Panc1 (cell line): ENCODE measurements at regions not wholly inside any gene's neighbourhood (a gene's known extent, or its start where the extent isn't known, plus 50 kb on each side); places are given as distances from the start of the nearest gene placed in this dataset.

ENCODE experiments used
- ATAC-seq: fragments of 200-7000 bp; cut with Tn5 transposase; 2 replicates; pipeline ENCODE4 v1.9.1; 2020; ENCODE audit warnings: mild to moderate bottlenecking, moderate library complexity
- BruUV-seq: library from RNA; stranded (reverse); fragments of 400-500 nt; replicated peaks from 2 replicates; lab custom pipeline; 2021; lab: Mats Ljungman, UMichigan
- CTCF ChIA-PET: fragments of 300-600 bp; sonication (Branson Sonifier 250); formaldehyde crosslinking; loops from one replicate; lab custom pipeline; 2022; ENCODE audit warnings: antibody characterized with exemption; lab: Charles Lee
- POLR2A ChIA-PET: fragments of 300-600 bp; sonication (Branson Sonifier 250); formaldehyde crosslinking; loops from one replicate; lab custom pipeline; 2022; ENCODE audit warnings: antibody characterized with exemption; lab: Charles Lee
- DNase-seq: peaks from one replicate; pipeline ENCODE4 v3.0.0-alpha.2; 2010; ENCODE audit warnings: low read depth, low spot score
- H3K27ac ChIP-seq: 2 replicates; pipeline ENCODE4 v1.5.1; 2011; ENCODE audit warnings: mild to moderate bottlenecking, low read length, inconsistent platforms
- H3K27me3 ChIP-seq: fragments of 200-500 bp; sonication (Bioruptor generic); 2 replicates; pipeline ENCODE4 v1.6.0; 2014; ENCODE audit warnings: low read length, inconsistent platforms; ENCODE audit not compliant: control insufficient read depth, insufficient read depth
- H3K36me3 ChIP-seq: fragments of 200-500 bp; sonication (Bioruptor generic); 2 replicates; pipeline ENCODE4 v1.5.1; 2014; ENCODE audit warnings: inconsistent platforms, mild to moderate bottlenecking, low read length, moderate library complexity; ENCODE audit not compliant: control insufficient read depth, insufficient read depth
- H3K4me1 ChIP-seq: 2 replicates; pipeline ENCODE4 v1.5.1; 2011; ENCODE audit warnings: inconsistent platforms, mild to moderate bottlenecking, low read length, moderate library complexity; ENCODE audit not compliant: control insufficient read depth, insufficient read depth
- H3K4me3 ChIP-seq, 2 experiments: 2 replicates each; pipeline ENCODE4 v1.5.1; 2011 to 2012; ENCODE audit warnings: low read depth in 2 of 2, low read length in 2 of 2, mild to moderate bottlenecking in 2 of 2, inconsistent platforms in 1 of 2, moderate library complexity in 1 of 2
- H3K9me3 ChIP-seq: fragments of 200-500 bp; sonication (Bioruptor generic); 2 replicates; pipeline ENCODE4 v1.5.1; 2014; ENCODE audit warnings: low read depth, mild to moderate bottlenecking, inconsistent platforms, low read length, moderate library complexity; ENCODE audit not compliant: control insufficient read depth, insufficient read depth
- POLR2AphosphoS5 ChIP-seq: IDR thresholded peaks from 2 replicates; pipeline ENCODE4 v1.6.1; 2012; ENCODE audit warnings: mild to moderate bottlenecking, low read depth, low read length, moderate library complexity
- SIN3A ChIP-seq: IDR thresholded peaks from 2 replicates; pipeline ENCODE4 v1.6.1; 2012; ENCODE audit warnings: low read depth, mild to moderate bottlenecking, low read length, moderate library complexity, borderline replicate concordance; ENCODE audit not compliant: insufficient read depth
- TCF7L2 ChIP-seq: IDR thresholded peaks from 2 replicates; pipeline ENCODE4 v1.6.1; 2011; ENCODE audit warnings: mild to moderate bottlenecking, low read depth, low read length, inconsistent platforms
- in situ Hi-C: cut with HindIII; loops from 2 replicates; pipeline ENCODE4 v1.10.0; 2016; ENCODE audit warnings: low sequenced_read_pairs, low pct_unique_long_range_greater_than_20kb
- intact Hi-C: fragments of 100-400 bp; cut with micrococcal nuclease; formaldehyde crosslinking; loops from one replicate; pipeline ENCODE4 v1.10.0; 2022; ENCODE audit not compliant: unreplicated experiment
- TF ChIP-seq, protein P1 (sequence below), 2 experiments: IDR thresholded peaks; 2 replicates each; pipeline ENCODE4 v1.6.1; 2011 to 2012; ENCODE audit warnings: low read depth in 2 of 2, control low read depth in 1 of 2, low read length in 1 of 2, mild to moderate bottlenecking in 1 of 2, moderate library complexity in 1 of 2; ENCODE audit not compliant: insufficient read depth in 1 of 2
- TF ChIP-seq, protein P2 (sequence below): fragments of 450-650 bp; IDR thresholded peaks from 2 replicates; pipeline ENCODE4 v1.5.1; 2017; ENCODE audit warnings: mild to moderate bottlenecking

DNA sequence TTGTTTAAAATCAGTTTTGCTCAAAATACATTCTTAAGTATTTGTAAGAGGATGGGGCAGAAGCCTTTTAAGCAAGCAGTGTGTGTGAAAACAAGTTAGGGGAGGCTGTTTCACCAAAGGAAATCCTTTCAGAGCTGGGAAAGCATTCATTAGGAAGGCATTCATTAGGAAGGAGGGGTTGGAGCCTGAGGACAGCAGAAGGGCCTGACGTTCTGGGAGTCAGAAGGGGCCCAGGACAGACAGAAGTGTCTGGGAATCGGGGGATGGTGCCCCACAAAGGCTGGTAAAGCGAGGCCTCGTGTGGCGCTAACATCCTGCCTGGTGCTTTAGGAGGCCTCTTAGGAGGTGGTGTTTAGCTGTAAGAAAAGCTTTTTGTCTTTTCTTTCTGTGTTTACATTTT, 80.6 kb upstream of the NXT1 start:
- ChIA-PET POLR2A (no interaction called here), CTCF (no interaction called here)
- Histone ChIP-seq H3K4me3 (no peak overlapping the region), H3K4me1 (no peaks in the 10 kb centered on the region), H3K27me3 (no peaks in the 10 kb centered on the region), H3K36me3 (no peaks in the 10 kb centered on the region), H3K27ac (no peak overlapping the region), H3K9me3 (no peaks in the 10 kb centered on the region; the same call in 1 of the 2 replicates)
- ATAC-seq (no peak), DNase-seq (no peak)
- no TSS peak for BruUV-seq
- TF ChIP-seq, protein P1, sequence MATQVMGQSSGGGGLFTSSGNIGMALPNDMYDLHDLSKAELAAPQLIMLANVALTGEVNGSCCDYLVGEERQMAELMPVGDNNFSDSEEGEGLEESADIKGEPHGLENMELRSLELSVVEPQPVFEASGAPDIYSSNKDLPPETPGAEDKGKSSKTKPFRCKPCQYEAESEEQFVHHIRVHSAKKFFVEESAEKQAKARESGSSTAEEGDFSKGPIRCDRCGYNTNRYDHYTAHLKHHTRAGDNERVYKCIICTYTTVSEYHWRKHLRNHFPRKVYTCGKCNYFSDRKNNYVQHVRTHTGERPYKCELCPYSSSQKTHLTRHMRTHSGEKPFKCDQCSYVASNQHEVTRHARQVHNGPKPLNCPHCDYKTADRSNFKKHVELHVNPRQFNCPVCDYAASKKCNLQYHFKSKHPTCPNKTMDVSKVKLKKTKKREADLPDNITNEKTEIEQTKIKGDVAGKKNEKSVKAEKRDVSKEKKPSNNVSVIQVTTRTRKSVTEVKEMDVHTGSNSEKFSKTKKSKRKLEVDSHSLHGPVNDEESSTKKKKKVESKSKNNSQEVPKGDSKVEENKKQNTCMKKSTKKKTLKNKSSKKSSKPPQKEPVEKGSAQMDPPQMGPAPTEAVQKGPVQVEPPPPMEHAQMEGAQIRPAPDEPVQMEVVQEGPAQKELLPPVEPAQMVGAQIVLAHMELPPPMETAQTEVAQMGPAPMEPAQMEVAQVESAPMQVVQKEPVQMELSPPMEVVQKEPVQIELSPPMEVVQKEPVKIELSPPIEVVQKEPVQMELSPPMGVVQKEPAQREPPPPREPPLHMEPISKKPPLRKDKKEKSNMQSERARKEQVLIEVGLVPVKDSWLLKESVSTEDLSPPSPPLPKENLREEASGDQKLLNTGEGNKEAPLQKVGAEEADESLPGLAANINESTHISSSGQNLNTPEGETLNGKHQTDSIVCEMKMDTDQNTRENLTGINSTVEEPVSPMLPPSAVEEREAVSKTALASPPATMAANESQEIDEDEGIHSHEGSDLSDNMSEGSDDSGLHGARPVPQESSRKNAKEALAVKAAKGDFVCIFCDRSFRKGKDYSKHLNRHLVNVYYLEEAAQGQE (IDR thresholded peaks at IDR 0.05; ENCODE audit: insufficient read depth in 1 of 2, low read depth in 2 of 2, low read length in 1 of 2), result no peak
- TF ChIP-seq TCF7L2 (no peak), POLR2AphosphoS5 (no peak), SIN3A (no peak)
- TF ChIP-seq, protein P2, sequence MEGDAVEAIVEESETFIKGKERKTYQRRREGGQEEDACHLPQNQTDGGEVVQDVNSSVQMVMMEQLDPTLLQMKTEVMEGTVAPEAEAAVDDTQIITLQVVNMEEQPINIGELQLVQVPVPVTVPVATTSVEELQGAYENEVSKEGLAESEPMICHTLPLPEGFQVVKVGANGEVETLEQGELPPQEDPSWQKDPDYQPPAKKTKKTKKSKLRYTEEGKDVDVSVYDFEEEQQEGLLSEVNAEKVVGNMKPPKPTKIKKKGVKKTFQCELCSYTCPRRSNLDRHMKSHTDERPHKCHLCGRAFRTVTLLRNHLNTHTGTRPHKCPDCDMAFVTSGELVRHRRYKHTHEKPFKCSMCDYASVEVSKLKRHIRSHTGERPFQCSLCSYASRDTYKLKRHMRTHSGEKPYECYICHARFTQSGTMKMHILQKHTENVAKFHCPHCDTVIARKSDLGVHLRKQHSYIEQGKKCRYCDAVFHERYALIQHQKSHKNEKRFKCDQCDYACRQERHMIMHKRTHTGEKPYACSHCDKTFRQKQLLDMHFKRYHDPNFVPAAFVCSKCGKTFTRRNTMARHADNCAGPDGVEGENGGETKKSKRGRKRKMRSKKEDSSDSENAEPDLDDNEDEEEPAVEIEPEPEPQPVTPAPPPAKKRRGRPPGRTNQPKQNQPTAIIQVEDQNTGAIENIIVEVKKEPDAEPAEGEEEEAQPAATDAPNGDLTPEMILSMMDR, result no peak
- intact Hi-C loops (no loop called here), in situ Hi-C loops (no loop called here)

DNA sequence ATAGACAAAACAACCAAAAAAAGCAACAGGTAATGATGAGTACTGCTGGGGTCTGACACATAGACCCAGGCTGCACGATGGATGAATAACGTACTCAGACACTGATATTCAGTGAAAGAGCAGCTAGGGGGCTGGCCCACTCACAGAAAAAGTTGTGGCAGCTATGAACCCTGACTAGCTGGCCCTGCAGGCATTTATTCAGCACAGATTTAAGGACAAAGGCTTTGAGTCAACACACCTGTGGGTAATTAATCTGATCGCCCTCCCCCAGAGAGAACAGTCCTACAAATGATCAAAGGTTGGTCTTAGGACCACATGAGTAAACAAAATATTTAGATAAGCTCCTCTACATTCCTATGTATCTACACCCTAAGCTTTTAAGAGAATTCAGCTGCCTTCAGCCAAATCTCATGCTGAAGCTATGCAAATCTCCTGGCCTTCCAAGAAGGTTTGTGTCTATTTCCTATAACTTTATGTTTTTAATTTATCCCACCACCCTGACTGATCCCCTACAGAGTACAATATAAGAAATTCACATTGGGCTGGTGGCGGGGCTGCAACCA, 81.7 kb upstream of the NXT1 start:
- intact Hi-C loops, result no loop called here
- DNase-seq (no peak), ATAC-seq (no peak)
- no peaks in the 10 kb centered on the region; the same call in 1 of the 2 replicates for H3K9me3 ChIP-seq
- CTCF ChIA-PET, result no interaction called here
- H3K4me1 ChIP-seq, result no peaks in the 10 kb centered on the region
- in situ Hi-C loops, result no loop called here
- POLR2A ChIA-PET, result no interaction called here
- TF ChIP-seq SIN3A, result no peak
- TF ChIP-seq, protein P1 (IDR thresholded peaks at IDR 0.05; ENCODE audit: insufficient read depth in 1 of 2, low read depth in 2 of 2, low read length in 1 of 2), result no peak
- TF ChIP-seq, protein P2, result no peak
- no peak for TF ChIP-seq POLR2AphosphoS5
- TF ChIP-seq TCF7L2, result no peak
- H3K27ac ChIP-seq, result no peak overlapping the region
- H3K27me3 ChIP-seq, result no peaks in the 10 kb centered on the region
- no peaks in the 10 kb centered on the region for H3K36me3 ChIP-seq
- no peak overlapping the region for H3K4me3 ChIP-seq
- BruUV-seq, result no TSS peak
